ENCODE measurements at regions not wholly inside any gene's neighbourhood (a gene's known extent, or its start where the extent isn't known, plus 50 kb on each side); places are given as distances from the start of the nearest gene placed in this dataset.

DNA sequence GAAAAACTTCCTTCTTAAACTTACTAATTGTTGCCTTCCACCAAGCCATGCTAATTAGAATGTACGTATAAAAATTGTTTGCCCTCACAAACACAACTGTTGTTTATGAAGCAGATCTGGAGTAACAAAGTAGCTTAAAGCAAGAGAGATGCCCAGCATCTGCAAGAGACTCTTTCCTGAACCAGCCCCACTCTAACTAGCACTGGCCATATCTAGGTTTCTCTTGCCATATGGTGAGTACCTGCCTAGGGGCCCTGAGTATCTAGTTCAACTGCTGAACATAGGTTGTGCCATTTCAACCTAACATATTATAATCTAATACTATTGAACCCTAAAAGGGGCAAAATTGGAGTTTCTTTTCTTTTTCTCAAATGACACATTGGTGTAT is 883.4 kb upstream of the B3GALT2 start:
- TF ChIP-seq TBL1XR1 (IDR thresholded peaks at IDR 0.05; ENCODE audit: low read depth, low read length): no peak
- TF ChIP-seq ZNF274 (IDR thresholded peaks at IDR 0.05; ENCODE audit: insufficient read depth, insufficient read length): no peak
- no peak for TF ChIP-seq CTCF (IDR thresholded peaks at IDR 0.05 in 2 of 3, conservative IDR thresholded peaks at IDR 0.05 in 1 of 3; ENCODE audit: control insufficient read depth in 2 of 3, extremely low read depth in 1 of 3, insufficient read depth in 1 of 3, low read depth in 3 of 3, low read length in 3 of 3)
- no peak for TF ChIP-seq NFIC (IDR thresholded peaks at IDR 0.05; ENCODE audit: low read depth, low read length)
- no peak for TF ChIP-seq SMC3 (IDR thresholded peaks at IDR 0.05; ENCODE audit: borderline replicate concordance, low read length)
